ENCODE measurements at regions not wholly inside any gene's neighbourhood (a gene's known extent, or its start where the extent isn't known, plus 50 kb on each side); places are given as distances from the start of the nearest gene placed in this dataset.
A peak's percentile ranks its signal among the peaks of the same experiment; 100 is the strongest.
"Not testable (repeated sequence)": the region's sequence is repeated elsewhere in the genome, so short reads cannot be mapped to it uniquely, and the experiment has no call there.

DNA sequence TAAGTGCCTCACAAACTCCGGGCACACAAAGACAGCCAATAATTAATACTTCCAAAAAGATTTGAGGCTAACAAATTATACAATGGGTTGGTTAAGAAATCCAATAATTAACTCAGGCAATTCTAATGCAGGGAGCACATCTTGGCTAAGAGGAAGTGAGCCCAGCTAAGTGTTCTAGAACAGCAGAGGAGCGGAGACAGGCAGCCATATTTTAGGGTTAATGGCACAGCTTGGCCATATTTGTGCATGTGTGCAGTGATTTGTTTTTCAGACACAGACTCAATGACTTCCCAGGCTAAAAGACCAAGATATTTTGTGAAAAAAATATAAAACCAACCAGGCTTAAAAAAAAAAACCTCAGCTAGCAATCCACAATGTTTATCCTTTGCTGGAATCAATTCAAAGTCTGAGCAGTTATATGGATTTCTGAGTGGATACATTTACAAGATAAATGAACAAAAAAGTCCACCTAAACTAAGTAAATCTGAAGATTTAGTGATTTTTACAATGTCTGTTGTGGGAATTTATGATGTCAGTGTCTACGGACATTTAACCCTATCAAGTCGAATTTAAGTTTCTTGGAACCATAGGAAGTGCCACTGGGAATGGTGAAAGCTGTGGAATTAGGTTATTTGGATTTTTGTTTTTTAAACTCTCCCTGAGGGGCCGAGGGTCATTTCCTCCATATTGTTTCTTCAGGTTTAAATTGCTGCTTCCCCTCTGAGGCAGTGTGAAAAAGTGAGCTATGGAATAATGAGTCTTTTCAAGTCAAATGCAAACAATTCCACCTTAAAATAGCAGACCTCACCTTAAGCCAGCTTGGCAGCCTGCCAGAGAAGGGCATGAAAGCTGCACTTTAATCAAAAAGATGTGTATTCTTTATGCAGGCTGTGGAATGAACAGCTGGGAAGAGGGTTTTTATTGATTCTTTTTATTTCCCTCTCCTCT, 413.7 kb upstream of the TBL1XR1 start:
- peak; percentile 60 for DNase-seq

- no peak for DNase-seq
Observed at GRCh38 chr3:177611752-177612334, 414.6 kb upstream of the TBL1XR1 start.

- DNase-seq: no peak
Observed at GRCh38 chr3:177613901-177614300, 416.6 kb upstream of the TBL1XR1 start.

GRCh38 chr3:177615015-177615414, 417.7 kb upstream of the TBL1XR1 start:
- DNase-seq: peak; percentile 89

DNA sequence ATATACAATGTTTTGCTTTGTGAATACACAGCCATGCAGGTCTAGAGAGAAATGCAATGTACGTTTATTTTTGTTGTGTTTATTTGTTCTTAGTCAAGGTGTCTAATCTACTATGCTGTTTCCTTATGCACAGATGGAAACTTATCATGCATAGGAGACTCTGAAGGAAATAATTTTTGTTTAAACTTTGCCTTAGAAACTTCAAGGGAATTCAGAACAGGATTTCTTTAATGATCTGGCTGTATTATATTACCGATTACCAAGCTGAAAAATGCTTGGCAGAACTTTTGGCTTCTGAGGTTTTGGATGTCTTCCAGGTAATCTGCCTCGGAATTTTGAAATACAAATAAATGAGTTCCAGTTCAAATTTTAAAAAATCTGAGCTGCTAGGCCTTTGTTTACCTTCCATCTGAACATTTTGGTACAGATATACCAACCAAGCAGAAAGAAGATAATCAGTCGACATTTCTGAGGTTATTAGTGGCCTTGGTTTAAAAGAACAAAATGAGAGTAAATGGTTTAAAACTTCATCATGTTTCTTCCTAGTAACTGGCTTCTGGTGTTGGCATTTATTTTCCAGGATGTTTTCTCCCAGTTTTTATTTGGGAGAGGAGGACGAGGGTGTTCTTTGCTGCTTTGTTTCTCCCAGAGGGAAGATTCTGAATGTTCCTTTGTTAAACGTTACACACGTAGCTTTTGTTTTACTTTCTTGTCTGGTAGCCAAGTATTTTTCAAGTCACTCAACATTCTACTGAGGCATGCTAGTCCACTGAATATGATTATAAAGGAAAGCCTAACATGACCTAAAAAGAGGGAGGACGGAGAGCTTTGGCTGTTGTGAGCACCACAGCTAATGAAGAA, 421.8 kb upstream of the TBL1XR1 start:
- DNase-seq: no peak

- DNase-seq: no peak
Observed at GRCh38 chr3:177620073-177620472, 422.8 kb upstream of the TBL1XR1 start.

GRCh38 chr3:177622520-177622919, 425.2 kb upstream of the TBL1XR1 start:
- DNase-seq: no peak

DNA sequence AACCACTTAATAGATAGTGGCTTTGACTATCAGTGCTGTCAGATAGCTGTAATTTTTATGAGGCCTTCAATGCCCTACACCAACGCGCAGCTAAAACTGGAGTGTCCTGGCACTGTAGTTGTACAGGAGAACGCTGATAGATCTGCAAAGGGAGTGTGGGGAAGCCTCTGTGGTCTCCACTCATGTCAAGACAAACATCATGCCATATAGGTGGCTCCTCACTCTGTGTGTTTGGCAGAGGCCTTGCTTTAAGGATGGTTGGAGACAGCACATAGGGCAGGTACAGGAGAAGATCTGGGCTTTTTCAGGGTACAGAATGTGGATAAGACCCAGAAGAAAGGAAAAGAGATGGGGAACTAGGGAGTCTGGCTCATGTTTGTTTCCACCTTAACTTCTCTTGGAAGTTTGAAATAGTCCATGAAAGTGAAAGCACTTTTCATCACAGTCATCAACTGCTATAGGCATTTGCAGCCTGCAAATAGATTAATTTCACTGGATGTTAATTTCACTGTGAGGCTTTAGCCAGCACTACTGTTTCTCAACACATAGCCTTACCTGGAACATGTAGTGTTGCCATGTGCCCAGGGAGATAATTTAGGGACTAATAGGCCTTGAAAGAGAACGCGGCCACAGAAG, 425.8 kb upstream of the TBL1XR1 start:
- no peak for DNase-seq

DNA sequence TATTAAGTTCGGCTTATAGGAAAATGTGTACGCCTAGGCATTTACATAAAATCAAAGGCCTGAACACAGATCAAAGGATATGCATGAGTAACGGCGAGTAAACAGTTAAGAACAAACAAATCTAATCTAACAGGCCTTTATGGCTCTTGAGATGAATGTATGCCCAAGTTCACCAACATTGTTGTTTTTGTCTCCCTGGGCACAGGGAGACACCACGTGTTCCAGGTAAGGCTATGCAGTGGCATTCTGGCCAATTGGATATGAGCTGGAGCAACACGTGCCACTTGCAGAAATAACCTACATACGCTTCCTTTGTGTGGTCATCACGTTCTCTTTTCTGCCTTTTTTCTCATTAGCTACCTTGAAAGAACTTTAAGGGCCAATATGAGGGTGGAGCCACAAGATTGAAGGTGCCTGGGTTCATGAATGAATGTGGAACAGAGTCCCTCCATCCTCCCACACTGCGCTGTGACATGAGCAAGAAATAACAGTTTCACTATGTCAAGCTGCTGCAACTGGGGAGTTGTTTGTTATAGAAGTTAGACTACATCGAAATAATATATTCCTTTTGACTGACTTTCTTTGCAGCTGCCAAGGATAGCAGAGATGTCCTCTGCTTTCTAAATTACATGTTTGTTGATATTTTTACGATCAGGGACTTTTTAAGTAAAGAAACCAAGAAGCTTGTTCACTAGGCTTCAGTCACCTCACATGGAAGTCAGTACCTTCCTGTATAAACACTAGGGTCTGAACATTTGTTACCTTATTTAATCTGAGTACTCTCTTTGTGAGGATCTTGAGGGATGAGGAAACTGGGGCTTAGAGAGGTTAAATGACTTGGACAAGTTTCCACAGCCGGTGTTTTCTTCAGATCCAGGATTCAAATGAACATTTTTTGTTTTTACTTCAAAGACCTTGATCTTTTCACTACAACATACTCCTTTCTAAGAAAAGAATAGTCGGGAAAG, 427.5 kb upstream of the TBL1XR1 start:
- no peak for DNase-seq

GRCh38 chr3:177626045-177626444, 428.8 kb upstream of the TBL1XR1 start:
- DNase-seq: no peak

GRCh38 chr3:177628095-177628719, 430.9 kb upstream of the TBL1XR1 start:
- not testable (repeated sequence) for DNase-seq

GRCh38 chr3:177629276-177629675, 432.0 kb upstream of the TBL1XR1 start:
- no peak for DNase-seq

GRCh38 chr3:177633671-177634207, 436.5 kb upstream of the TBL1XR1 start:
- DNase-seq: no peak

- not testable (repeated sequence) for DNase-seq
Observed at GRCh38 chr3:177635601-177636106, 438.4 kb upstream of the TBL1XR1 start.

DNA sequence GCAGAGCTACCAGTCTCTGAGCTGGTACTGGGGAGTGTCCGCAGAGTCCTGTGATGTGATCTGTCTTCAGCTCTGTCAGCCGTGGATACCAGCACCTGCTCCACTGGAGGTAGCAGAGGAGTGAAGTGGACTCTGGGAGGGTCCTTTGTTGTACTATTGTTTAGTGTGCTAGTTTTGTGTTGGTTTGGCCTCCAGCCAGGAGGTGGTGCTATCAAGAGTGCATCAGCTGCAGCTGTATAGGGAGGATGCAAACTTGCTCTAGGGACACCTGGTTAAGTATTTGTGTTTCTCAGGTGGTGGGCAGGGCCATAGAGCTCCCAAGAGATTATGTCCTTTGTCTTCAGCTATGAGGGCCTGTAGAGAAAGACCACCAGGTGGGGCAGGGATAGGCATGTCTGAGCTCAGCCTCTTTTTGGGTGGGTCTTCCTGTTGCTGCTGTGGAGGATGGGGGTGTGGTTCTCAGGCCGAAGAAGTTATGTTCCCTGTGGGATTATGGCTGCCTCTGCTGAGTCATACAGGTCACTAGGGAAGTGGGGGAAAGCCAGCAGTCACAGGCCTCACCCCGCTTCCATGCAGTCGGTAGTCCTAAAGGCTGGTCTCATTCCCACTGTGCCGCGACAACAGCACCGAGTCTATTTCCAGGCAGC, 443.2 kb upstream of the TBL1XR1 start:
- DNase-seq: peak; percentile 95

GRCh38 chr3:177641206-177641605, 443.9 kb upstream of the TBL1XR1 start:
- no peak for DNase-seq

GRCh38 chr3:177642042-177642803, 444.9 kb upstream of the TBL1XR1 start:
- no peak for DNase-seq

DNA sequence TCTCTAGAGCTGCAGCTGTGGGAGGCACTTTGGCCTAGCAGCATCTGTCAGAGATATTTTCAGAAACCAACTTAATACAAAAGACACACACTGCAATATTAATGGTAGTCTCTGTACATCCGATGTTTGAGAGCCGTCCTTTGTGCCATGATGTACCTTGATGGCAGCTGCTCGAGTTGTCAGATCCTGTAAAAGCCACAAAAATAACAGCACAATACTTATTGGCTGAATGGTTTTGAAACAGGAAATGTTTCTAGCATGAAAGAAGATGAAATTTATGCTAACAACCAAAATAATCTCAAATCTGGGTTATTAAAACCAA, 445.5 kb upstream of the TBL1XR1 start:
- DNase-seq: no peak

- DNase-seq: no peak
Observed at GRCh38 chr3:177646749-177647148, 449.5 kb upstream of the TBL1XR1 start.

All from NCI-H2029 (cell line).